CD14-positive monocyte (primary cell): ENCODE measurements at regions not wholly inside any gene's neighbourhood (a gene's known extent, or its start where the extent isn't known, plus 50 kb on each side); places are given as distances from the start of the nearest gene placed in this dataset.

Experiments
- DNase-seq, 3 donors: peaks; one replicate each; pipeline ENCODE4 v3.0.0-alpha.2; 2011 to 2022
- H2AFZ ChIP-seq: 2 replicates; pipeline ENCODE4 v1.6.0; 2012; ENCODE audit warnings: mild to moderate bottlenecking, low read depth, low read length, inconsistent platforms; ENCODE audit not compliant: insufficient read depth, poor library complexity, severe bottlenecking
- H3K27ac ChIP-seq, 2 donors: 1 replicate in 1 of 2; 2 replicates in 1 of 2; pipeline ENCODE4 v1.5.1; 2012 to 2013; ENCODE audit warnings: low read length in 2 of 2, control low read depth in 1 of 2, inconsistent platforms in 1 of 2, low read depth in 1 of 2, mild to moderate bottlenecking in 1 of 2
- H3K27me3 ChIP-seq, 2 donors: one replicate each; pipeline versions ENCODE4 v1.6.0 to v1.6.1; 2011 to 2013; ENCODE audit warnings: low read length in 2 of 2; ENCODE audit not compliant: control insufficient read depth in 2 of 2, insufficient read depth in 2 of 2
- H3K36me3 ChIP-seq, 2 donors: replicated peaks in 1 of 2; 1 replicate in 1 of 2; 2 replicates in 1 of 2; pipeline versions ENCODE4 v1.5.1 to v1.6.1; 2012 to 2013; ENCODE audit warnings: low read length in 2 of 2, control low read depth in 1 of 2, inconsistent platforms in 1 of 2, mild to moderate bottlenecking in 1 of 2; ENCODE audit not compliant: insufficient read depth in 2 of 2, control insufficient read depth in 1 of 2
- H3K4me1 ChIP-seq, 2 donors: 1 replicate in 1 of 2; 2 replicates in 1 of 2; pipeline versions ENCODE4 v1.5.1 to v1.6.1; 2012 to 2013; ENCODE audit warnings: low read length in 2 of 2, control low read depth in 1 of 2, inconsistent platforms in 1 of 2, mild to moderate bottlenecking in 1 of 2, moderate library complexity in 1 of 2; ENCODE audit not compliant: insufficient read depth in 2 of 2, control insufficient read depth in 1 of 2
- H3K4me2 ChIP-seq: replicated peaks from 2 replicates; pipeline ENCODE3; 2012; ENCODE audit warnings: low read length, moderate library complexity, mild to moderate bottlenecking; ENCODE audit not compliant: poor library complexity, severe bottlenecking; ENCODE audit errors: extremely low read depth
- H3K4me3 ChIP-seq, 3 experiments: fragments of 200-600 bp in 1 of 3; sonication (generic) in 1 of 3; replicated peaks in 1 of 3; 1 replicate in 2 of 3; 2 replicates in 1 of 3; pipeline ENCODE4 v1.5.1; 2011 to 2013; ENCODE audit warnings: low read length in 3 of 3, mild to moderate bottlenecking in 3 of 3, control low read depth in 2 of 3, low read depth in 2 of 3, inconsistent platforms in 1 of 3, moderate library complexity in 1 of 3
- H3K79me2 ChIP-seq: 2 replicates; pipeline ENCODE4 v1.6.0; 2012; ENCODE audit warnings: mild to moderate bottlenecking, control low read depth, inconsistent platforms, low read length, moderate library complexity; ENCODE audit not compliant: insufficient read depth
- H3K9ac ChIP-seq: 2 replicates; pipeline ENCODE4 v1.6.0; 2017; ENCODE audit warnings: low read length, mild to moderate bottlenecking; ENCODE audit not compliant: insufficient read depth, poor library complexity, severe bottlenecking
- H3K9me3 ChIP-seq, 2 donors: replicated peaks in 1 of 2; 1 replicate in 1 of 2; 2 replicates in 1 of 2; pipeline versions ENCODE4 v1.5.1 to v1.6.1; 2012 to 2013; ENCODE audit warnings: low read length in 2 of 2, control low read depth in 1 of 2; ENCODE audit not compliant: control insufficient read depth in 1 of 2, insufficient read depth in 1 of 2
- H4K20me1 ChIP-seq: 2 replicates; pipeline ENCODE4 v1.6.0; 2012; ENCODE audit warnings: mild to moderate bottlenecking, low read length, control low read depth, moderate library complexity; ENCODE audit not compliant: insufficient read depth
- H3K27ac Mint-ChIP-seq, 7 donors: one replicate each; pipeline ENCODE4 v1.8.0; 2020; ENCODE audit warnings: mild to moderate bottlenecking in 7 of 7, mixed read lengths in 7 of 7, moderate library complexity in 6 of 7, inconsistent platforms in 2 of 7
- H3K27me3 Mint-ChIP-seq, 3 donors: one replicate each; pipeline ENCODE4 v1.8.0; 2021 to 2022; ENCODE audit warnings: low read depth in 3 of 3, mild to moderate bottlenecking in 3 of 3, mixed read lengths in 3 of 3, moderate library complexity in 3 of 3, inconsistent platforms in 1 of 3
- H3K36me3 Mint-ChIP-seq, 2 donors: one replicate each; pipeline ENCODE4 v1.8.0; 2020; ENCODE audit warnings: mixed read lengths in 2 of 2, inconsistent platforms in 1 of 2, mild to moderate bottlenecking in 1 of 2
- H3K4me1 Mint-ChIP-seq: one replicate; pipeline ENCODE4 v1.8.0; 2020; ENCODE audit warnings: mild to moderate bottlenecking, mixed read lengths
- H3K4me3 Mint-ChIP-seq, 2 donors: one replicate each; pipeline ENCODE4 v1.8.0; 2020; ENCODE audit warnings: mild to moderate bottlenecking in 2 of 2, mixed read lengths in 2 of 2, moderate library complexity in 1 of 2
- H3K9me3 Mint-ChIP-seq, 7 donors: one replicate each; pipeline ENCODE4 v1.8.0; 2020 to 2022; ENCODE audit warnings: mixed read lengths in 7 of 7, mild to moderate bottlenecking in 6 of 7, moderate library complexity in 6 of 7, inconsistent platforms in 2 of 7
- WGBS: methylation state at CpG from one replicate; pipeline ENCODE4 v1.1.5; 2013; ENCODE audit warnings: missing lambda C conversion rate; ENCODE audit not compliant: insufficient coverage; 5-methylcytosine and 5-hydroxymethylcytosine counted together
- intact Hi-C, 2 donors: fragments of 100-400 bp; cut with micrococcal nuclease; formaldehyde crosslinking; loops; one replicate each; pipeline versions ENCODE4 v1.15.0 to v1.15.1; 2023
- TF ChIP-seq, protein P1 (sequence below): fragments of 200-600 bp; IDR thresholded peaks from one replicate; pipeline ENCODE4 v1.8.0; 2022; ENCODE audit warnings: antibody characterized with exemption, mild to moderate bottlenecking

GRCh38 chr5:82804155-82804690, 273.0 kb downstream of the TMEM167A start:
- Histone ChIP-seq H3K4me1 (no peaks in the 10 kb centered on the region), H3K4me3 (no peak overlapping the region), H4K20me1 (no peaks in the 10 kb centered on the region), H3K36me3 (no peaks in the 10 kb centered on the region), H3K9ac (no peak overlapping the region), H3K27ac (no peak overlapping the region), H3K27me3 (no peaks in the 10 kb centered on the region), H3K79me2 (no peaks in the 10 kb centered on the region), H3K4me2 (no peak overlapping the region), H2AFZ (peak overlapping the region; percentile 7), H3K9me3 (no peaks in the 10 kb centered on the region)
- Mint-ChIP-seq H3K36me3 (no peaks in the 10 kb centered on the region), H3K4me3 (no peak overlapping the region), H3K9me3 (peaks cover 0 to 7% (median 3%) of the 10 kb centered on the region in 7 donors), H3K4me1 (no peaks in the 10 kb centered on the region), H3K27ac (no peak overlapping the region), H3K27me3 (peaks cover 0 to 2% (median 0%) of the 10 kb centered on the region in 3 donors)
- DNase-seq: no peak
- intact Hi-C loops: no loop called here
- TF ChIP-seq, protein P1, sequence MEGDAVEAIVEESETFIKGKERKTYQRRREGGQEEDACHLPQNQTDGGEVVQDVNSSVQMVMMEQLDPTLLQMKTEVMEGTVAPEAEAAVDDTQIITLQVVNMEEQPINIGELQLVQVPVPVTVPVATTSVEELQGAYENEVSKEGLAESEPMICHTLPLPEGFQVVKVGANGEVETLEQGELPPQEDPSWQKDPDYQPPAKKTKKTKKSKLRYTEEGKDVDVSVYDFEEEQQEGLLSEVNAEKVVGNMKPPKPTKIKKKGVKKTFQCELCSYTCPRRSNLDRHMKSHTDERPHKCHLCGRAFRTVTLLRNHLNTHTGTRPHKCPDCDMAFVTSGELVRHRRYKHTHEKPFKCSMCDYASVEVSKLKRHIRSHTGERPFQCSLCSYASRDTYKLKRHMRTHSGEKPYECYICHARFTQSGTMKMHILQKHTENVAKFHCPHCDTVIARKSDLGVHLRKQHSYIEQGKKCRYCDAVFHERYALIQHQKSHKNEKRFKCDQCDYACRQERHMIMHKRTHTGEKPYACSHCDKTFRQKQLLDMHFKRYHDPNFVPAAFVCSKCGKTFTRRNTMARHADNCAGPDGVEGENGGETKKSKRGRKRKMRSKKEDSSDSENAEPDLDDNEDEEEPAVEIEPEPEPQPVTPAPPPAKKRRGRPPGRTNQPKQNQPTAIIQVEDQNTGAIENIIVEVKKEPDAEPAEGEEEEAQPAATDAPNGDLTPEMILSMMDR: no peak
- WGBS: no CpG with 5 or more reads among the region's 3 CpGs

DNA sequence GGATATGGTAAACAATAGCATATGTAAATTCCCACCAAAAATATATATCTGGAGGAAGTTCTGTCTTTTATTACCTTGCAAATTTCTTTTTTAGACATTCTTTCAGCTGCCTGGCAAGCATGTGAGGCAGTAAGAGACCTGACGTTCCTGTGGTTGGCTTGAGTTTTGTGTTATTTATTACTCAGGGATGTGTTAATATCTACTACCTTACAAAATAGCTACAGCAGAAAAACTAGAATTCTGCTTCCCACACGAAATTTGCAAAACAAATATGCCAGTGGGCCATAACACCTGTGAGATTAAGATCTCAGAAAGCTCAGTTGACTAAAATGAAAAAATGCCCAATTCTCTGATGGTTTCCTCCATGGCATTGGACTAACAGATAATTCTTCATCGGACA, 274.2 kb downstream of the TMEM167A start:
- Mint-ChIP-seq H3K4me3 (no peak overlapping the region), H3K27me3 (peaks cover 0 to 2% (median 0%) of the 10 kb centered on the region in 3 donors), H3K36me3 (no peaks in the 10 kb centered on the region), H3K4me1 (no peaks in the 10 kb centered on the region), H3K27ac (no peak overlapping the region), H3K9me3 (peaks cover 0 to 2% (median 0%) of the 10 kb centered on the region in 7 donors)
- intact Hi-C loops: no loop called here
- no peak overlapping the region for H3K4me2 ChIP-seq
- 78% methylated on average over 1 of the region's 3 CpGs for WGBS
- no peaks in the 10 kb centered on the region for H3K79me2 ChIP-seq
- no peaks in the 10 kb centered on the region for H3K4me1 ChIP-seq
- no peak overlapping the region for H2AFZ ChIP-seq
- H3K27ac ChIP-seq: no peak overlapping the region
- no peak overlapping the region for H3K9ac ChIP-seq
- no peaks in the 10 kb centered on the region for H3K27me3 ChIP-seq
- no peaks in the 10 kb centered on the region for H4K20me1 ChIP-seq
- TF ChIP-seq, protein P1: no peak
- DNase-seq: no peak
- H3K9me3 ChIP-seq: no peaks in the 10 kb centered on the region
- no peak overlapping the region for H3K4me3 ChIP-seq
- H3K36me3 ChIP-seq: no peaks in the 10 kb centered on the region
